HG03565 (cell line): ENCODE measurements at regions not wholly inside any gene's neighbourhood (a gene's known extent, or its start where the extent isn't known, plus 50 kb on each side); places are given as distances from the start of the nearest gene placed in this dataset.
"Not testable (repeated sequence)": the region's sequence is repeated elsewhere in the genome, so short reads cannot be mapped to it uniquely, and the experiment has no call there.

Source experiments
- ATAC-seq: cut with Tn5 transposase; IDR thresholded peaks from one replicate; pipeline ENCODE4 v1.9.1; 2021; ENCODE audit warnings: mild to moderate bottlenecking, moderate library complexity; ENCODE audit not compliant: unreplicated experiment

DNA sequence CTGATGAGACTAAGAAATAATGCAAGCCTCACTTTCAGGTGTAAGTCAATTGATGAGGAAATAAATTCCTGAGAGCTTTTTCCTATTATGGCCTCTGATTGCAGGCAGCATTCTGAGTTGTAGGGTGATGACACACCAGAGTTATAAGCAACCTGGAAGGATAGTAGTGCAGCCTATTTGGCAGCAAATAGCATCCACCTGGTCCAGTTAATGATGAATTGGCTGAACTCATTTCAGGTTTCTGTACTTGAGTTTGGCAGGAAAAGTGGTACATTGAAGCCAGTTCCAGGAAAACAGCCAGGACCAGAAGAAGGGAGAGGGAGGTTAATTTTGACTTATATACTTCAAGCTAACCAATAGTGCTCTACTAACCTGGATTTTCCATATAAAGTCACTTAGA, 316.8 kb downstream of the NAF1 start:
- ATAC-seq = no peak

- ATAC-seq = no peak
Measured at GRCh38 chr4:162847945-162848549, 318.6 kb downstream of the NAF1 start.

- no peak for ATAC-seq
Measured at GRCh38 chr4:162841753-162842152, 324.9 kb downstream of the NAF1 start.

DNA sequence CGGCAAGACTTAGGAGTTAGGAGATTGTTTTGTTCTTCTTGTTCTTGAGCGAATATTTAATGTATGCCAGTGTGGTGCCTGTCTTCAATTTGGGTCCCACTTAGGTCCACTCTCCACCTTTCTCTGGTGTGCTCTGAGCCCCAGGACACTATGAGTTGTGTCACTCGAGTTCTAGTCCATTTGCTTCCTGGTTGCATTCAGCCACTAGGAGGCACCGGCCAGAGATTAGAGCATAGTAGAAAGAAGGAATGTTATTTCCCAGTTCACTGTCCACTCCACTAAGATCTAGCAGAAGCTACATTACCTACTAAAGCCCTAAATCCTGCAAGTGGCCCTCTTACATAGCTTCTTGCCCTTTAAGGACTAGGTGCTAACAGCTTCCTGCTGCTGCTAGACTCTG, 326.9 kb downstream of the NAF1 start:
- no peak for ATAC-seq

DNA sequence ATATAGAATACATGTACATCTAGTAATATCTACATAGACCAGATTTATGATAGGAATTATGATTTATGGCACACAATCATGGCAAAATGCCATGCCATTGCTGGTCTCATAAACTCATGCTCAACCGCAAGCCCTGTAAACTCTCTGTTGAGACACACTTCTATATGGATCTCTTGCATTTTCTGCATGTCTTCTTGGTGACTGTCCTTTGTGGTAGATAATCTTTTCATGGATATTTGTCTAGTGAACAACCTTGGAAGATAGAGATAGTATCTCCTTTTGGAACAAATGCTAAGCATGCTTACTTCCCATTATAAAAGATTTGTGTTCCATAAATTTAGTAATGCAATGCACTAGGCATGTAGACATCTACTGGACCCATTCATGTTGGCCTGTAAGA, 328.0 kb downstream of the NAF1 start:
- no peak for ATAC-seq

DNA sequence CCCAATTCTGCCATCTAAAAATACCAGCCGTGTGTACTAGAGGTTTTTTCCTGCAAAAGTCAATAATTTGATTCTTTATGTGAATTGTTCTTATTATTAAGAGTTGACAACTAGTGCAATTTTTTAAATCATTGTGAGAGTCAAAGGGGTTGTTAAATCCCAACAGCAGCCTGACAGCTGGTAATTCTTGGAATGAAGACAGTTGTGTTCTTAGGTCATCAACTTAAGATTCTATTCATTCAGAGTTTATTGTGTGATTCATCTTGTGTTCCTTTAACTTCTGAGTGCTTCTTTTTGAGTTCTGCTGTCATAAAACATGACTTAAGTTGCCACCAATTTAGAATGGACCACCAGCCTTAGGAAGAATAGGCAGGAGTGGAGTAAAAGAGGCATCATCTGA, 329.0 kb downstream of the NAF1 start:
- no peak for ATAC-seq

GRCh38 chr4:162837241-162837640, 329.4 kb downstream of the NAF1 start:
- ATAC-seq = no peak

- no peak for ATAC-seq
Measured at GRCh38 chr4:162836773-162837172, 329.9 kb downstream of the NAF1 start.

DNA sequence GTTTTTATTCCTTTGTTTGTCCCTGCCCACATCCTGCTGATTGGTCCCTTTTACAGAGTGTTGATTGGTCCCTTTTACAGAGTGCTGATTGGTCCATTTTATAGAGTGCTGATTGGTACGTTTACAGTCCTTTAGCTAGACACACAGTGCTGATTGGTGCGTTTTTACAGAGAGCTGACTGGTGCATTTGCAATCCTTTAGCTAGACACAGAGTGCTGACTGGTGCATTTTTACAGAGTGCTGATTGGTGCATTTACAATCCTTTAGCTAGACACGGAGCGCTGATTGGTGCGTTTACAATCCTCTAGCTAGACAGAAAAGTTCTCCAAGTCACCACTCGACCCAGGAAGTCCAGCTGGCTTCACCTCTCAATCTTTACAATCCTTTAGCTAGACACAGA, 330.4 kb downstream of the NAF1 start:
- not testable (repeated sequence) for ATAC-seq

GRCh38 chr4:162830899-162831298, 335.8 kb downstream of the NAF1 start:
- no peak for ATAC-seq

- not testable (repeated sequence) for ATAC-seq
Measured at GRCh38 chr4:162817374-162817773, 349.3 kb downstream of the NAF1 start.

DNA sequence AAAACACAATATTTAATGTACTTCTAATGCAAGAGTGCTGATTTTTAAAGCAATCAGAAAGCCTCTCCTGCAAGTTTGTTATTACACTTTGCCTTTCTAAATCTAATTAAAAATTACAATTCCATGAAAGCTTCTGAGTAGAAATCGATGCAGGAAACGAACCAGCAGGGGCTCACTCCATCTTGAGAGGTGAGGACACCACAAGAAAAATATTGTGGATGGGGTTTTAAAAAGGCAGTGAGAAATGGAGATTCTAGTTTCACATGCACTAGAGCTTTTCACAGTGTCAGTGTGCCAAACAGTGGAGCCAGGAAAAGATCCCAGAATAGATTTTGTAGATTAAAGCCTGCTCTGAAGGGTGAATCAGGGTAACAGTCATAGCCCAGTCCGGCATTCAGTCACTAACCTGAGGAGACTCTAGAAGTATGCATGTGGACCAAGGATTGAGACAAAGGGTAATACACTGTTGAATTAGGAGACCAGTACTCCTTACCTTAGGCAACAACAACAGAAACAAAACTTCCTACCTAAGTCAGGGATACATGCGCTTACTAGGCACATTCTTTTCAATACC, 362.3 kb downstream of the NAF1 start:
- ATAC-seq = no peak

- ATAC-seq = no peak
Measured at GRCh38 chr4:162803378-162803777, 363.3 kb downstream of the NAF1 start.

DNA sequence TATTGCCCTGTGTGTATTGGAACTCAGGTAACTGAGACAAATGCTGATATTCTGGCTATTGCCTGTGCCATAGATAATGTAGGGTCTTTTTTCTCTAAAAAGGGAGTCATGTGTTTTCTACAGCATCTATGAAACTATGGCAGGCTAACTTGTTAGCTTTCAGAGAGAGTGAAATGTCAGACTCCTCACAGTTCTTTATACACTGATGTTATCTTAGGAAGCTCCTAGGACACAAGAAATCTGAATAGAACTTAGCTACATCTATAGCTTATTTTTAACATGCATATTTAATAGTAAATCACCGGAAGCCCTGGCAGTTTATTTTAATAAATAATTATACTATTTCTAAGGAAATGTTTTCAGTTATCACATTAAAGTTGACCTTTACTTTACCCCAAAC, 369.6 kb downstream of the NAF1 start:
- no peak for ATAC-seq

DNA sequence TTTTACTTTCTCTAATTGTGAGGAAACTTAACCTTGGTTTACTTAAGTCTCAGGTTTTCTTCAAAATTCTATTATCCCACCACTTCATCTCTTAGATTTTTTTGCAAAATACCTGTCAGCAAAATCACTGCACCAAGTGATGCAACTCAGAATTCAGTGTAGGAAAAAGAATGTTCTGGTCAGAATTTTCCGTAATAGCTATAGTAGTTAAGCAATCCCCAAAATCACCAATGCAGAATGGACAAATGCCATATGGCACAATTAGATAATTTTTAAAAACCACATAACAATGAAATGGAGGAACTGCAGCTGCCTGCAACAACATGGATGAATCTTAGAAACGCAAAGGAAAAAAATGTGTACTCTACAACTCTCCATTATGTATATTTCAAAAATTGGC, 373.1 kb downstream of the NAF1 start:
- ATAC-seq = no peak

DNA sequence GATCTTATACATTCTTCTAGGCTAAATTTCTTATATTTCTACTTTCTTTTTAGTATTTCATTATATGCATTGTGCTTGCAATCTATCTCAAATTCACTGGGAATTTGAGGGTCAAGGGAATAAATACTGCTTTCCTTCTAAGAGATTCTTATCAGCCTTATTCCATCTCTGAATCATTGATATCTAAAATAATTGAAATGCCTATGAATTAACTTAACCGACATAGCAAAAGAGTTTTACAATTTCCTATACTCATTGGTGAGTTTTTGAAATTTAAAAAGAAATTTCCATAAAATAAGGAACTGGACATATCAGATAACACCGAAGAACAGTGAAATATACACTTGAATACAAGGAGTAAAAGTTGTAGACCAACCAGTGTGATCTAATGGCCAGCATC, 373.7 kb downstream of the NAF1 start:
- ATAC-seq = no peak

- no peak for ATAC-seq
Measured at GRCh38 chr4:162791226-162791625, 375.5 kb downstream of the NAF1 start.

GRCh38 chr4:162787120-162787519, 379.6 kb downstream of the NAF1 start:
- no peak for ATAC-seq

DNA sequence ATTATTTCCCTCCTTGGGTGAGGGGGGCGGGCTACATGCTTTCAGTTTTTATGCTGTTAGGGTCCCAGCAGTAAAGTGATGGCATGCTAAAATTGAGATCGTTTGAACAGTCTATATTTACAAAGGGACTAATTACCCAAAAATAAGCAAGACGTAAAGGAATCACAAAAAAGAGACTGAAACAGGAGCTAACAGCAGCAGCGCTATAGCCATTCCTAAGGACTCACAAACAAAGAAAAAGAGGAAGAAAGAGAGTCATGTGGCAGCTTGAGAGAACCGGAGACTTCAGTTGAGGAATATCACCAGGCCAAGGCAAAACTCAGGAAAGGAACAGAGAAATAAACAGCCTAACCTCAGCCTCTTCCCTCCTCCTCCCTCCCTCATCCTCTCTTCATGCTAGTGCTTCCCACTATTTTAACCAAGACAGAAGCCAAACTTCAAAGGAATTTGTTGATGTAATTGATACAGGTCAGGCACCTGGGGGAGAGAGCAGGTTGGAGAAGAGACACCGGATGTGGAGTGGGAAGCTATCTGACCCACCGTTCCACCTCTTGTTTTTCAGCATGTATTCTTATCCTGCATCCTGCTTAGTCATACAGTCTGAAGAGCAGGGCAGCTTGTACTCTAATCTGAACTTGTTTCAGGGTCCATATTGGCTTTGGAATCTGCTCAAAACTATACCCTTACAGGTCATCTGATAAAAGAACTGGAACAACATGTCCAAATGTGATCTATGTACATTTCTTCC, 383.7 kb downstream of the NAF1 start:
- ATAC-seq = no peak

GRCh38 chr4:162782096-162782777, 384.5 kb downstream of the NAF1 start:
- no peak for ATAC-seq

DNA sequence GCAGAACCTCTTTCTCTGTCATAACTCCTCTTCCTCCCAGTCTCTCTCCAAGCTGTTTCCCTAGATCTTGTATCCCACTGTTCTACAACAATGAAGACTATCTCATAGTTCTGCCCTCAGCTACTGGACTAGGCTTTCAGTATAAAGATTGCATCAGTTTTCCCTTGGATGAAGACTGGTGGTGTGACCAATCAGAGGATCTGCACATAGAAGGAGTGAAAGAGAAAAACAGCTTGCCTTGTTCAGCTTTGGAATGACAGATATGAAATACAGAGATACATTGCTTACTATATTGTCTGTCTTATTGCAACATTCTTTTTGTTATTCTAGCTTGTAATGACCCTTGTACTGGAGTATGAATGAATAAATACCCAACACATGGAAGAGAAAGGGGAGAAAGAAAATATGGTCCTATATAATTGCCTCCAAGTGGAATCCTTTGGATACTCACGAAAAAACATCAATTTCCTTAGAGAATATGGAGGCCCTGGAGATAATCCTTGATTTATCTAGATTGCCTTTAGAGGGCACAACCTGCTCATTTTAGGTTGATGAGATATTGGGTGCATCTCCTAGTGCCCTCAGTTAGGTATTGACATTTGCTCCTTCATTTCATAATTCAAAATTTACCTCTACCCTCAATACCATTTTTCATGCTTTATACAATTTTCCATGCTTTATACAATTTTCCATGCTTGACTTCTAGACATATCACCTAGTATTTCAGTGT, 395.8 kb downstream of the NAF1 start:
- ATAC-seq = no peak
